ENCODE measurements at regions not wholly inside any gene's neighbourhood (a gene's known extent, or its start where the extent isn't known, plus 50 kb on each side); places are given as distances from the start of the nearest gene placed in this dataset.
"Not testable (repeated sequence)": the region's sequence is repeated elsewhere in the genome, so short reads cannot be mapped to it uniquely, and the experiment has no call there.

DNA sequence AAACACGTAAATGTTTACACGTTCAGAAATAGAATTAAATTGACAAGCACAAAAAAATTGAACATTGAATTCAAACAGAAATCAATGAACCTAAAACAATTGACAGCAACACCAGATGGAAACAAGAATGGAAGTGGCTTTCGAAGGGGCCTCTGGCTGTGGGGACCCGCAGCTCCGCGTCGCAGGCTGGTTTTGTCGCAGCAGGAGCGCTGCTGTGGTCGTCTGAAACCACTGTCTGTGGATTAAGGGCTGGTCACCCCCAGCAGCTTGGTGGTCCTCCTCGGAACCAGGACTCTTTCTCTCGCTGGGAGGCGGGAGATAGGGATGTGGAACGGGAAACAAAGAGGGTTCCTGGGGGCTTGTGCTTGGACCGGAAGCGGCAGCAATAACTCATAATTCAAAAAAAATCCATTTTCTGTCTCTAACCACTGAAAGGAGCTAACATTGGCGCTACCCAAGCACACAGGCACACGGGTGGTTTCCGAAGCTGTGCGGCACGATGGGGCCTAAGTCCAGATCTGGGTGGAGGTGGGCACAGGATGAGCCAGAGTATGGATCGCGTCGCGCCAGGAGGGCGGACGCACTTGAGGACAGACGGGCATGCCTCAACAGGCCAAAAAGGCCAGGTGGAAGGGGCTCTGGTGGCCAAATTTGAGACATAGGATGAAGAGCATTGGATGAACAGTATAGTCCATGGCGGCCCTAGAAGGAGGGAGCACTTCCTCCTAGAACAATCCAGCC, 346.0 kb downstream of the CNTNAP3B start:
- H3K27ac ChIP-seq; H3K4me3 ChIP-seq; H3K36me3 ChIP-seq; H3K27me3 ChIP-seq (replicated peaks); H3K4me1 ChIP-seq (replicated peaks); H3K9me3 ChIP-seq (replicated peaks); DNase-seq (ENCODE audit: low read depth in 1 of 2, low spot score in 2 of 2): not testable (repeated sequence)

DNA sequence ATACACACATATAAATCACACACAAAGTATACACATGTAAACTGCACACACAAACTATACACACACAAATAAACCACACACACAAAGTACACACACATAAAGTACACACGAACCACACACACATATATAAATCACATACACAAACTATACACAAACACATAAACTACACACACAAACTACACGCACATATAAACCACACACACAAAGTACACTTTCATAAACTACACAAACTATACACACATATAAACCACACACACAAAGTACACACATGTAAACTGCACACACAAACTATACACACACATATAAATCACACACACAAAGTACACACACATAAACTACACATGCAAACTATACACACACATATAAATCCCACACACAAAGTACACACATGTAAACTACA, 347.3 kb downstream of the CNTNAP3B start:
- DNase-seq (ENCODE audit: low read depth in 1 of 2, low spot score in 2 of 2): not testable (repeated sequence)

DNA sequence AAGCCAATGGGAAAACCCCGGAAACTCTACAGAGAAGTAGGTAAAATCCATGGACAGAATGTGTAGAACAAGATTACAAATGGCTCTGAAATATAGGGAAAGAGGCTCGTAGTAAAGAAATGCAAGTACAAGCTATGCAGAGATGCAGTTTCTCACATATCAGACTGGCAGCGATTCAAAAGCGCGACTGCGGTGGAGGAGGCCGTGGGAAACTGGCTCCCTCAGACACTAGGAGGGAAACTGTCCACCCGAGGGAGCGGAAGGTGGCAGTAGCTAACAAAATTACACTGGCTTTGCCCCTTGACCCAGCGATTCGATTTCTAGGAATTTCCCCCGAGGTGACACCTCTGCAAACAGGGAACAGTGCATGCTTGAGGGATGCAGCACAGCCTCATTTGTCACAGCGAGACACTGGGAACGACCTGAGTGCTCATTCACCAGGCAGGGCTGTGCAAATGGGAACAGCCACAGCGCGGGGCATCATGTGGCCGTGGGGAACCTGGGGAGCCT, 349.3 kb downstream of the CNTNAP3B start:
- not testable (repeated sequence) for H3K9me3 ChIP-seq (replicated peaks); H3K27ac ChIP-seq; H3K4me3 ChIP-seq; H3K36me3 ChIP-seq; H3K4me1 ChIP-seq (replicated peaks); H3K27me3 ChIP-seq (replicated peaks); DNase-seq (ENCODE audit: low read depth in 1 of 2, low spot score in 2 of 2)

More for the DNA sequence above, 347.3 kb downstream of the CNTNAP3B start:
- not testable (repeated sequence) for H3K4me1 ChIP-seq (replicated peaks); H3K9me3 ChIP-seq (replicated peaks); H3K36me3 ChIP-seq; H3K27me3 ChIP-seq (replicated peaks); H3K27ac ChIP-seq; H3K4me3 ChIP-seq

DNA sequence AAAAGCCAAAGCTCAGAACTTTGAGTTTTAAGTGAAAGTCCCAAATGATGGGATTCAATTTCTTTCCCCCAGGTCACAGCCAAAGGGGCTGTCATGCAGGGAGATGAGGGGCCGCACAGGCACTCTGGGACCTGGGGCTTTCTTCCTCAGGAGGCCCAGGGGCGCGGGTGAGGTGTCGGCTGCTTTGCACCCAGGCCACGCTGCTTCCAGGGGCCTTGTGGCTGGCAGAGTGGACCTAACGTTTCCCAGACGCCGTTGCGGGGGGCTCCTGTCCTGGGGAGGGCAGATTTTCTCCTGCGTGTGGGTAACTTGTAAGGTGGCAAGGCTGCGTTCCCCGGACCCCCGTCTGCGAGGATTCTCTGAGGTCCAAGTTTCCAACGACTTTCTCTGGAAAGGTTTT, 350.0 kb downstream of the CNTNAP3B start:
- H3K9me3 ChIP-seq (replicated peaks); DNase-seq (ENCODE audit: low read depth in 1 of 2, low spot score in 2 of 2); H3K4me1 ChIP-seq (replicated peaks); H3K36me3 ChIP-seq; H3K27ac ChIP-seq; H3K4me3 ChIP-seq; H3K27me3 ChIP-seq (replicated peaks): not testable (repeated sequence)

DNA sequence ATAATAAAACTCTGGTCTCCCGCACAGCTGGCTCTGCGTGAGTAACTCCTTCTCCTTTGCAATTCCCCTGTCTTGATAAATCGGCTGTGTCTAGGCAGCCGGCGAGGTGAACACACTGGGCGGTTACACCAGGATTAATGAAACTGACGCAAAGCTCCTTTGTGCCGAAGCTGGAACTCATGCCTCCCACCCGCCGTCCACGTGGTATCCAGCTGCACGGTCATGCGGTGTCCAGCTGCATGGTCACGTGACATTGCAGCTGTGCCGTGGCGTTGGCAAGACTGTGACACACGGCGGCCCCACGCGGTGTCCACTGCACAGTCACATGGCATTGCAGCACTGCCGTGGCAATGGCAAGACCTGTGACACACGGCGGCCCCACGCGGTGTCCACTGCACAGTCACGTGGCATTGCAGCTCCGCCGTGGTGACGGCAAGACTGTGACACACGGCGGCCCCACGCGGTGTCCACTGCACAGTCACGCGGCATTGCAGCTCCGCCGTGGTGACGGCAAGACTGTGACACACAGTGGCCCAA, 350.6 kb downstream of the CNTNAP3B start:
- H3K27ac ChIP-seq; DNase-seq (ENCODE audit: low read depth in 1 of 2, low spot score in 2 of 2); H3K4me3 ChIP-seq; H3K9me3 ChIP-seq (replicated peaks); H3K36me3 ChIP-seq; H3K27me3 ChIP-seq (replicated peaks); H3K4me1 ChIP-seq (replicated peaks): not testable (repeated sequence)

DNA sequence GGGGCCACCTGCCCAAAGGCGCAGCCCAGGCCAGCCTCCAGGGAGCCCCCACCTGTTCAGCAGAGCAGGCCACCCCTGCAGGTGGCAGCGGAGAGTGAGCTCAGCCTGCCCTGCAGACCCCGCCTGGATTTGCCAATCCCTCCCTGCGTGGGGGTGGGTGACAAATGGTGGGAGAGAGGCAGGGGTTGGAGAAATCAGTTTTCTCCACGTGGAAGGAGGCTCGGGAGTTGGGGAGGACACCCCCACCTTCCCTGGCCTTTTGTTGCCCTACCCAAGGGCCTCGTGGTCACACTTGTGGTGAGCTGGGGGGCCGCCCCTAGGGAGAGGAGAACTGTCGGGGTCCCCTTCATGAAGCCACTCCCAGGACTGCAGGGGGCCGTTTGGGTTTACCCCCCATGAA, 351.7 kb downstream of the CNTNAP3B start:
- not testable (repeated sequence) for H3K27ac ChIP-seq; H3K4me1 ChIP-seq (replicated peaks); H3K4me3 ChIP-seq; H3K9me3 ChIP-seq (replicated peaks); H3K36me3 ChIP-seq; DNase-seq (ENCODE audit: low read depth in 1 of 2, low spot score in 2 of 2); H3K27me3 ChIP-seq (replicated peaks)

DNA sequence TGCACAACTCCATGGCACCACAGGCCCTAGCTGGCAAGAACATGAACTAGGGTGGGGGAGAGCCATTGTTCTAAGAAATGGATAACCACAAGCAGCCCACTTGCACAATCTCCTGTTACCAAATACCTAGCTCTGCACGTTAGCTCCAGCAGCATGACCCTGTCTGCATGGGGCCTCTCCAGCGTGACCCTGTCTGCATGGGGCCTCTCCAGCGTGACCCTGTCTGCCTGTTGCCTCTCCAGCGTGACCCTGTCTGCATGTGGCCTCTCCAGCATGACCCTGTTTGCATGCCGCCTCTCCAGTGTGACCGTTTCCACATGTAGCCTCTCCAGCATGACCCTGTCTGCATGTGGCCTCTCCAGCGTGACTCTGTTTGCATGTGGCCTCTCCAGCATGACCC, 356.7 kb downstream of the CNTNAP3B start:
- not testable (repeated sequence) for H3K27ac ChIP-seq; H3K36me3 ChIP-seq; DNase-seq (ENCODE audit: low read depth in 1 of 2, low spot score in 2 of 2); H3K4me3 ChIP-seq; H3K9me3 ChIP-seq (replicated peaks); H3K4me1 ChIP-seq (replicated peaks); H3K27me3 ChIP-seq (replicated peaks)

DNA sequence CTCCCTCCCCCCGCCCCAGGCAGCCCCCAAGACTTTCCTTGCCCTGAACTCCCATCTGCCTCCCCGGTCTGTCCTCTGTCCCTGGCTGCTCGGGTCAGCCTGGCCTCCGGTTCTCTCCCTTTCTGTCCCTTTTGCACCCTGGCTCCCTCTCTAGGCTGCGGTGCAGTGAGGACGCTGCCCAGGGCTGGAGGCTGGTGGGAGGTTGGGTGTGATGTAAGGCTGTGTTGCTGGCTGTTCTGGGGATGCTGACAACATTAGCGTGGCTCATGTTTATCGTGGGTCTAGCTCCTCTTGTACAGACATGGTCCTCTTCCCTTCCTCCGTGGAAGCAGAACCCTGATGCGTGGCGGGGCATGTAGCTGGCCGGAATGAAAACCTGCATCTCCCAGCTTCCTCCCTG, 357.5 kb downstream of the CNTNAP3B start:
- not testable (repeated sequence) for H3K9me3 ChIP-seq (replicated peaks); H3K27me3 ChIP-seq (replicated peaks); H3K4me3 ChIP-seq; H3K36me3 ChIP-seq; H3K27ac ChIP-seq; H3K4me1 ChIP-seq (replicated peaks); DNase-seq (ENCODE audit: low read depth in 1 of 2, low spot score in 2 of 2)

DNA sequence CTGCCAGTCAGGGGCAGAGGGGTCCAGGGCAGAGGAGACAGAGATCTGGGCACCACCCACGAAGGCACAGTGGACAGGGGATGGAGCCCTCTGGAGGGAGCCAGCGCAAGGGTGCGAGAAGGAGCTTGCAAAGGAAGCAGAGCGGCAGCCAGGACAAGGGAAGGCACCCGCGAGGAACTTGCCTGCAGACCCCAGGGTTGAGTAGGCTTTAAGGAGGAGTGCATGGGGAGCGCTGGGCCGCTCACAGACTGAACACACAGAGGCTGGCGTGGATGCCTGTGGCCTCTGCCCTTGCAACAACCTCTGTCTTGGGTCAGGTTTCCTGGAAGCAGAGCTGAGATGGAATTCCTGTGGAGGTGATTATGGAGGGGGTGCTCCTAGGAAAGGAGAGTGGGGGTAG, 374.4 kb downstream of the CNTNAP3B start:
- not testable (repeated sequence) for H3K36me3 ChIP-seq; H3K27me3 ChIP-seq (replicated peaks); H3K9me3 ChIP-seq (replicated peaks); H3K27ac ChIP-seq; DNase-seq (ENCODE audit: low read depth in 1 of 2, low spot score in 2 of 2); H3K4me3 ChIP-seq; H3K4me1 ChIP-seq (replicated peaks)

DNA sequence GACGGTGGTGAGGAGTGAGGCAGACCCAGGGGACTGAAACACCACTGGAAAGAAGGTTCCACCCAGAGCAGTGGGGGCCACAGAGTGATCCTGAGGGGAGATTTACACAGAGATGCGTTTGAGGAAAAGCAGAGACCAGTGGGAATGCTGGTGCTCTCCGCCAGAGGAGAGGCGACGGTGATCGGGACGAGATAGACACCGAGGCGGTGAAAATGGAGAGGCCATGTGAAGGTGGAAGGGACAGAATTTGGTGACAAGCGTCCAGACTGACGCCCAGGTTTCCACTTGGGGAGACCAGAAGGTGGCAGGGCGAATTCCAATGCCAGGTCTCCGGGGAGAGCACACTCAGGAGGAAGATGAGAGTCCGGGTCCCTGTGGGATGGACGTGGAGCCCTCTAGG, 374.8 kb downstream of the CNTNAP3B start:
- not testable (repeated sequence) for DNase-seq (ENCODE audit: low read depth in 1 of 2, low spot score in 2 of 2); H3K27ac ChIP-seq; H3K9me3 ChIP-seq (replicated peaks); H3K27me3 ChIP-seq (replicated peaks); H3K36me3 ChIP-seq; H3K4me3 ChIP-seq; H3K4me1 ChIP-seq (replicated peaks)

DNA sequence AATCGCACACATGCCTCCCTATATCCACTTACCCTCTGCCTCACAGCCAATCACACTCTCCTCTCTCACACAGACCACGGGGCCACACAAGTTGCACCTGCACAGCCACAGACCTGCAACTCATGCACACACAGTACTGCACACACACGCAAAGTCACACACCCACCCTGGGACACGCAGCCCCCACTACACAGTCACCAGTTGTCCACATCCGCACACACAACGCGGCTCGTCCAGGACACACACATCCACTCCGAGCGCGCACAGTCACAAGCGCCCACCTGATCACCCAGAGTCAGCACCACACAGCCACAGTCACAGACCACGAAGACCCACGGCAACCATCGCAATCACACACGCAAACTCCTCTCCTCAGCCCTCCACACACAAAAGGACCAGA, 387.3 kb downstream of the CNTNAP3B start:
- not testable (repeated sequence) for H3K27me3 ChIP-seq (replicated peaks); H3K4me3 ChIP-seq; DNase-seq (ENCODE audit: low read depth in 1 of 2, low spot score in 2 of 2); H3K36me3 ChIP-seq; H3K4me1 ChIP-seq (replicated peaks); H3K27ac ChIP-seq; H3K9me3 ChIP-seq (replicated peaks)

DNA sequence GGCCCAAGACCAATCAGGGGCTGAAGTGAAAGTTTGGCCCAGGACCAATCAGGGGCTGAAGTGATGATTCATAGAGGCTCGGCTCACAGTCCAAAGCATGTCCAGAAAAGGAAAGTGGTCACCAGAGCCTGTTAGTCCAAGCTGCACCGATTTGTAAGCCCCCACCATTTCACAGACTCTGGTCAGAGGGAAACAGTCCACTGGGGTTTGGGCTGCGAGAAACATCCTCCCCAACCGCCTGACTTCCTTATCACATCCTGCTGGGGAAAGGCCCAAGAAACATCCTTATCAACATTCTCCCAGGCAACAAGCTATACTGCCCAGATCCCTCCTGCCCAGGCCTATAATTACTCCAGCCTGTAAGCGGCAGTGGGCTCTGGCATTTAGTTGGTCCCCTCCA, 388.1 kb downstream of the CNTNAP3B start:
- not testable (repeated sequence) for H3K9me3 ChIP-seq (replicated peaks); H3K4me1 ChIP-seq (replicated peaks); H3K27me3 ChIP-seq (replicated peaks); H3K4me3 ChIP-seq; DNase-seq (ENCODE audit: low read depth in 1 of 2, low spot score in 2 of 2); H3K36me3 ChIP-seq; H3K27ac ChIP-seq

DNA sequence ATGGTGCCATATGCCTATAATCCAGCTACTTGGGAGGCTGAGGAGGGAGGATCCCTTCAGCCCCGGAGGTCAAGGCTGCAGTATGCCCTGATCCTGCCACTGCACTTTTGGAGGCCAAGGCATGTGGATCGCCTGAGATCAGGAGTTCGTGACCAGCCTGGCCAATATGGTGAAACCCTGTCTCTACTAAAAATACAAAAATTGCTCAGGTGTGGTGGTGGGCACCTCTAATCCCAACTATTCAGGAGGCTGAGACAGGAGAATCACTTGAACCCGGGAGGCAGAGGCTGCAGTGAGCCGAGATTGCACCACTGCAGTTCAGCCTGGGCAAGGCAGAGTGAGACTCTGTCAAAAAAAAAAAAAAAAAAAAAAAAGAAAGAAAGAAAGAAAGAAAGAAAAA, 390.5 kb downstream of the CNTNAP3B start:
- H3K4me1 ChIP-seq (replicated peaks); H3K4me3 ChIP-seq; H3K27me3 ChIP-seq (replicated peaks); H3K9me3 ChIP-seq (replicated peaks); DNase-seq (ENCODE audit: low read depth in 1 of 2, low spot score in 2 of 2); H3K27ac ChIP-seq; H3K36me3 ChIP-seq: not testable (repeated sequence)

DNA sequence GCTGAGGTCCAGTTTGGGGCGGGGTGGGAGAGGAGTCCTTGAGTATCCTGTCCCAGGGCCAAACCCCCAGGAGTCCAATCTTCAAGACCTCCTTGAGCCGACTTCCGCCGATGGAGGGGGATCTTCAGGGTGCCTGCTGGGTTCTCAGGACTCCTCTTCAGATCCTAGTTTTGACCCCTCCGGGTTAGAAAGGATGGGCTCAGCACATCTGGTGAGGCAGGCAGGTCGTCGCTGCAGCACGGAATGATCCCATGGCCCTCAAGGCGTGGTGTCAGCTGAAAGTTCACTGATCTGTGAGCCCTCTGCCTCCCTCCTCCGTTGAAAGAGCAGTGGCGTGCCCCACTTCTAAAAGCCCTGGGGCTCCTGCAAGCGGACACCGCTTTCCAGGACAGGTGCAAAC, 430.0 kb downstream of the CNTNAP3B start:
- H3K4me1 ChIP-seq (replicated peaks); DNase-seq (ENCODE audit: low read depth in 1 of 2, low spot score in 2 of 2); H3K27me3 ChIP-seq (replicated peaks); H3K36me3 ChIP-seq; H3K27ac ChIP-seq; H3K9me3 ChIP-seq (replicated peaks); H3K4me3 ChIP-seq: not testable (repeated sequence)

DNA sequence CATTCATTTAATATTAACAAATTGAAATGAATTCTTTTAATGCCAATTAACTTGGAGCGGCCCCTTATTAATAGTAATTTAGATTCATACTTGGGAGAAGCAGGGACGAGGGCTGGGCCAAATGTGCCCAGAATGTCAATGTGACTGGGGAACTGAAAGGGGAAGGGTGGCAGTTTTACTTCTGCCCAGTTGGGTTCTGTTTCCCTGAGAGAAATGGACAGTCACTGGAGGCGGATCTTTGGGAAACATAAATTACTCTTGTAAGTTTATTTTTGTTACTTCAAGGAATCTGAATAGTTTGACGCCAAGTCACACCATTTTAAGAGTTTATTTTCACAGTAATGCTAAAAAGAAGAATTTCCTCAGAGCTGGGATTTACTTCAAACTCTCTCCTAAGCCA, 432.1 kb downstream of the CNTNAP3B start:
- not testable (repeated sequence) for H3K27me3 ChIP-seq (replicated peaks); H3K36me3 ChIP-seq; H3K4me1 ChIP-seq (replicated peaks); H3K27ac ChIP-seq; DNase-seq (ENCODE audit: low read depth in 1 of 2, low spot score in 2 of 2); H3K9me3 ChIP-seq (replicated peaks); H3K4me3 ChIP-seq
